Stimulated activated CD4-positive, alpha-beta T cell treated with anti-CD3 and anti-CD28 coated beads, Interleukin-15, amount 100 ng/mL, for 1 hour (primary cell): ENCODE measurements at regions not wholly inside any gene's neighbourhood (a gene's known extent, or its start where the extent isn't known, plus 50 kb on each side); places are given as distances from the start of the nearest gene placed in this dataset.

Source experiments
- DNase-seq, 2 donors: peaks; one replicate each; pipeline ENCODE4 v3.0.0-alpha.2; 2020; ENCODE audit warnings: low read depth in 1 of 2, low spot score in 1 of 2

GRCh38 chr2:196344397-196344796 is 173.0 kb upstream of the STK17B start:
- no peak for DNase-seq

GRCh38 chr2:196353717-196354116 is 182.3 kb upstream of the STK17B start:
- no peak for DNase-seq

- no peak for DNase-seq
Measured at GRCh38 chr2:196354186-196354585, 182.8 kb upstream of the STK17B start.

GRCh38 chr2:196356332-196356731 is 185.0 kb upstream of the STK17B start:
- no peak for DNase-seq

GRCh38 chr2:196360650-196361049 is 189.3 kb upstream of the STK17B start:
- DNase-seq = no peak

GRCh38 chr2:196361606-196362326 is 190.4 kb upstream of the STK17B start:
- DNase-seq = no peak

GRCh38 chr2:196362973-196363549 is 191.7 kb upstream of the STK17B start:
- no peak for DNase-seq

- DNase-seq = no peak
Measured at GRCh38 chr2:196365145-196365544, 193.8 kb upstream of the STK17B start.

- DNase-seq = no peak
Measured at GRCh38 chr2:196365923-196366322, 194.5 kb upstream of the STK17B start.

GRCh38 chr2:196367633-196368032 is 196.3 kb upstream of the STK17B start:
- DNase-seq = no peak

- DNase-seq = no peak
Measured at GRCh38 chr2:196368546-196369225, 197.3 kb upstream of the STK17B start.

- DNase-seq = no peak
Measured at GRCh38 chr2:196369967-196370366, 198.6 kb upstream of the STK17B start.

- DNase-seq = no peak
Measured at GRCh38 chr2:196370381-196370780, 199.0 kb upstream of the STK17B start.

GRCh38 chr2:196372276-196372809 is 201.0 kb upstream of the STK17B start:
- no peak for DNase-seq

GRCh38 chr2:196372811-196373664 is 201.7 kb upstream of the STK17B start:
- no peak for DNase-seq

GRCh38 chr2:196376984-196377877 is 205.9 kb upstream of the STK17B start:
- DNase-seq = no peak

- no peak for DNase-seq
Measured at GRCh38 chr2:196379600-196379999, 208.2 kb upstream of the STK17B start.

- no peak for DNase-seq
Measured at GRCh38 chr2:196380098-196380497, 208.7 kb upstream of the STK17B start.

GRCh38 chr2:196380575-196380974 is 209.2 kb upstream of the STK17B start:
- no peak for DNase-seq

GRCh38 chr2:196381464-196381863 is 210.1 kb upstream of the STK17B start:
- DNase-seq = no peak
